NT2/D1 (cell line): ENCODE measurements at regions not wholly inside any gene's neighbourhood (a gene's known extent, or its start where the extent isn't known, plus 50 kb on each side); places are given as distances from the start of the nearest gene placed in this dataset.

Source experiments
- SUZ12 ChIP-seq: IDR thresholded peaks from 2 replicates; pipeline ENCODE4 v1.6.1; 2011; ENCODE audit not compliant: insufficient read length, insufficient read depth; ENCODE audit errors: extremely low read depth
- YY1 ChIP-seq: IDR thresholded peaks from 2 replicates; pipeline ENCODE4 v1.6.1; 2011; ENCODE audit not compliant: insufficient read length, insufficient read depth
- ZNF274 ChIP-seq: IDR thresholded peaks from 2 replicates; pipeline ENCODE4 v1.6.1; 2011; ENCODE audit warnings: mild to moderate bottlenecking, low read depth, low read length

DNA sequence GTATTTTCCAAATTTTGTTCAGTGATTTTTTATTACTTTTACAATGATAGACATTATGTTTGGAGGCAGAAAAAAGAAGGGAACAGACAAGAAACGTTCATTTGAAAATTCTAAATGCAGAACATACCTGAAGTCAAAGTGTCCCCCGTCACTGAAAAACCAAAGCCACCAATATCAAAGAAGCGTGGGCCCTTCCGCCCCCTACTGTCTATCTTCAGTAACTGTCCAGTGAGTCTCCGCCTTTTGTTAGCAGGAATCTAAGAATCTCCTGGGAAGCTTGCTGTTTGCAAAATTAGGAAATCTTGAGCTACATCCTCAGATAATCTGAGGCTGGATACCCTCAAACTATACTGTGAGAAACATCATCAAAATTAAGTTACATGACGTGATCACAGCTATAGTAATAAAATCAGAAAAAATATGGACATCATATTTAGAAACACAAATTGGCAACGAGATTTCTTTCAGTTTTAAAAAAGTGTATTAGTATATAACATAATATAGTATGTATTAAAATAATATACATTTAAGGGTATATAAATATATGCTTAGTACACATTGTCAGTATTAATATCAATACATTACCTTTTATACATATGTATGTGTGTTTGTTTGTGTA lies 169.3 kb upstream of the AKR1E2 start:
- TF ChIP-seq SUZ12 (no peak), ZNF274 (no peak), YY1 (no peak)
